ENCODE measurements at regions not wholly inside any gene's neighbourhood (a gene's known extent, or its start where the extent isn't known, plus 50 kb on each side); places are given as distances from the start of the nearest gene placed in this dataset.

- no peak for TF ChIP-seq CTCF (IDR thresholded peaks at IDR 0.05)
- no peak for TF ChIP-seq POLR2A (IDR thresholded peaks at IDR 0.05)
Measured at GRCh38 chr20:51198876-51199523, 176.1 kb upstream of the KCNG1 start.
